HAP-1 (cell line): ENCODE measurements at regions not wholly inside any gene's neighbourhood (a gene's known extent, or its start where the extent isn't known, plus 50 kb on each side); places are given as distances from the start of the nearest gene placed in this dataset.
A peak's percentile ranks its signal among the peaks of the same experiment; 100 is the strongest.
"Not testable (repeated sequence)": the region's sequence is repeated elsewhere in the genome, so short reads cannot be mapped to it uniquely, and the experiment has no call there.

Experiments used
- DNase-seq, 2 experiments: peaks; one replicate each; pipeline ENCODE4 v3.0.0-alpha.2; 2016 to 2020; ENCODE audit warnings: low spot score in 2 of 2
- H3K27me3 ChIP-seq: fragments of 250-450 bp; sonication (Bioruptor Pico); 2 replicates; pipeline ENCODE4 v1.5.1; 2020; ENCODE audit warnings: low read depth, mild to moderate bottlenecking, moderate library complexity
- H3K36me3 ChIP-seq: fragments of 250-450 bp; sonication (Bioruptor Pico); replicated peaks from 2 replicates; pipeline ENCODE4 v1.5.1; 2020; ENCODE audit warnings: mild to moderate bottlenecking
- H3K4me1 ChIP-seq: fragments of 250-450 bp; sonication (Bioruptor Pico); 2 replicates; pipeline ENCODE4 v1.5.1; 2020; ENCODE audit warnings: mild to moderate bottlenecking
- H3K4me3 ChIP-seq: fragments of 250-450 bp; sonication (Bioruptor Pico); 2 replicates; pipeline ENCODE4 v1.5.1; 2020; ENCODE audit warnings: mild to moderate bottlenecking, moderate library complexity
- H3K9me3 ChIP-seq: fragments of 250-450 bp; sonication (Bioruptor Pico); 2 replicates; pipeline ENCODE4 v1.5.1; 2020; ENCODE audit warnings: mild to moderate bottlenecking, moderate library complexity
- in situ Hi-C: fragments of 300-500 bp; cut with MboI; formaldehyde crosslinking; loops from 3 replicates; pipeline ENCODE4 v1.14.3; 2020; ENCODE audit warnings: low sequenced_read_pairs, inconsistent platforms, mixed read lengths

- in situ Hi-C loops, result no loop called here
- H3K4me3 ChIP-seq, result no peak overlapping the region
- H3K27me3 ChIP-seq, result no peaks in the 10 kb centered on the region
- DNase-seq, result no peak
- H3K36me3 ChIP-seq, result no peaks in the 10 kb centered on the region
- H3K9me3 ChIP-seq, result no peaks in the 10 kb centered on the region
- H3K4me1 ChIP-seq, result peaks cover under 1% of the 10 kb centered on the region; the same call in 1 of the 2 replicates
Observed at GRCh38 chr9:32873553-32873952, 90.2 kb downstream of the TMEM215 start.

- no peak for DNase-seq
- peaks cover 9% of the 10 kb centered on the region for H3K4me1 ChIP-seq
- H3K36me3 ChIP-seq, result no peaks in the 10 kb centered on the region
- H3K27me3 ChIP-seq, result no peaks in the 10 kb centered on the region
- no peaks in the 10 kb centered on the region for H3K9me3 ChIP-seq
- in situ Hi-C loops, result no loop called here
- no peak overlapping the region for H3K4me3 ChIP-seq
Observed at GRCh38 chr9:32875242-32875641, 91.9 kb downstream of the TMEM215 start.

GRCh38 chr9:32875748-32876147 lies 92.4 kb downstream of the TMEM215 start:
- DNase-seq, result no peak
- Histone ChIP-seq H3K27me3 (no peaks in the 10 kb centered on the region), H3K36me3 (no peaks in the 10 kb centered on the region), H3K4me3 (no peak overlapping the region), H3K9me3 (no peaks in the 10 kb centered on the region), H3K4me1 (peaks cover 9% of the 10 kb centered on the region)
- in situ Hi-C loops, result no loop called here

- DNase-seq, result no peak
- no peaks in the 10 kb centered on the region for H3K9me3 ChIP-seq
- H3K27me3 ChIP-seq, result no peaks in the 10 kb centered on the region
- in situ Hi-C loops, result no loop called here
- no peaks in the 10 kb centered on the region for H3K36me3 ChIP-seq
- no peak overlapping the region for H3K4me3 ChIP-seq
- H3K4me1 ChIP-seq, result peaks cover 9% of the 10 kb centered on the region
Observed at GRCh38 chr9:32877103-32877502, 93.8 kb downstream of the TMEM215 start.

GRCh38 chr9:32877639-32878217 lies 94.4 kb downstream of the TMEM215 start:
- H3K9me3 ChIP-seq, result no peaks in the 10 kb centered on the region
- peaks cover 9% of the 10 kb centered on the region for H3K4me1 ChIP-seq
- no peak for DNase-seq
- H3K36me3 ChIP-seq, result no peaks in the 10 kb centered on the region
- no peak overlapping the region for H3K4me3 ChIP-seq
- no peaks in the 10 kb centered on the region for H3K27me3 ChIP-seq
- in situ Hi-C loops, result no loop called here

- H3K9me3 ChIP-seq, result no peaks in the 10 kb centered on the region
- H3K27me3 ChIP-seq, result no peaks in the 10 kb centered on the region
- peak; percentile 39 to 86 for DNase-seq
- no peak overlapping the region for H3K4me3 ChIP-seq
- peaks cover 9% of the 10 kb centered on the region for H3K4me1 ChIP-seq
- in situ Hi-C loops, result no loop called here
- H3K36me3 ChIP-seq, result no peaks in the 10 kb centered on the region
Observed at GRCh38 chr9:32879335-32879734, 96.0 kb downstream of the TMEM215 start.

- no peak for DNase-seq
Observed at GRCh38 chr9:32881948-32882347, 98.6 kb downstream of the TMEM215 start.

GRCh38 chr9:32882705-32883104 lies 99.4 kb downstream of the TMEM215 start:
- in situ Hi-C loops, result no loop called here
- H3K36me3 ChIP-seq, result no peaks in the 10 kb centered on the region
- no peaks in the 10 kb centered on the region for H3K27me3 ChIP-seq
- H3K4me3 ChIP-seq, result no peak overlapping the region
- no peak for DNase-seq
- no peaks in the 10 kb centered on the region for H3K9me3 ChIP-seq
- peaks cover 9% of the 10 kb centered on the region for H3K4me1 ChIP-seq

More at GRCh38 chr9:32881948-32882347, 98.6 kb downstream of the TMEM215 start:
- Histone ChIP-seq H3K4me3 (no peak overlapping the region), H3K9me3 (no peaks in the 10 kb centered on the region), H3K36me3 (no peaks in the 10 kb centered on the region), H3K4me1 (peaks cover 9% of the 10 kb centered on the region), H3K27me3 (no peaks in the 10 kb centered on the region)
- in situ Hi-C loops, result no loop called here

- in situ Hi-C loops, result no loop called here
- H3K4me3 ChIP-seq, result no peak overlapping the region
- H3K4me1 ChIP-seq, result no peaks in the 10 kb centered on the region; the same call in 1 of the 2 replicates
- no peak for DNase-seq
- no peaks in the 10 kb centered on the region for H3K27me3 ChIP-seq
- no peaks in the 10 kb centered on the region for H3K9me3 ChIP-seq
- no peaks in the 10 kb centered on the region for H3K36me3 ChIP-seq
Observed at GRCh38 chr9:32884482-32884881, 101.1 kb downstream of the TMEM215 start.

GRCh38 chr9:32886021-32886420 lies 102.7 kb downstream of the TMEM215 start:
- no peak overlapping the region for H3K4me3 ChIP-seq
- DNase-seq, result no peak
- in situ Hi-C loops, result no loop called here

GRCh38 chr9:32894485-32894884 lies 106.9 kb downstream of the APTX start:
- in situ Hi-C loops, H3K4me3 ChIP-seq, H3K27me3 ChIP-seq, H3K36me3 ChIP-seq, H3K9me3 ChIP-seq, H3K4me1 ChIP-seq: not testable (repeated sequence)
- DNase-seq, result peak in 1 of 2 experiments; percentile 87

More at GRCh38 chr9:32886021-32886420, 102.7 kb downstream of the TMEM215 start:
- H3K36me3 ChIP-seq, result no peaks in the 10 kb centered on the region
- no peaks in the 10 kb centered on the region for H3K27me3 ChIP-seq
- no peaks in the 10 kb centered on the region for H3K4me1 ChIP-seq
- H3K9me3 ChIP-seq, result no peaks in the 10 kb centered on the region

GRCh38 chr9:32899181-32899580 lies 102.2 kb downstream of the APTX start:
- DNase-seq, result no peak
- peaks cover 4% of the 10 kb centered on the region for H3K9me3 ChIP-seq
- in situ Hi-C loops, result no loop called here
- no peaks in the 10 kb centered on the region for H3K36me3 ChIP-seq
- peaks cover 3% of the 10 kb centered on the region; the same call in 1 of the 2 replicates for H3K27me3 ChIP-seq
- no peak overlapping the region for H3K4me3 ChIP-seq
- peaks cover 6% of the 10 kb centered on the region for H3K4me1 ChIP-seq

- peaks cover 8% of the 10 kb centered on the region for H3K4me1 ChIP-seq
- H3K9me3 ChIP-seq, result peaks cover 4% of the 10 kb centered on the region
- DNase-seq, result no peak
- no peak overlapping the region for H3K4me3 ChIP-seq
- in situ Hi-C loops, result no loop called here
- H3K36me3 ChIP-seq, result no peaks in the 10 kb centered on the region
- H3K27me3 ChIP-seq, result peaks cover 3% of the 10 kb centered on the region; the same call in 1 of the 2 replicates
Observed at GRCh38 chr9:32899761-32900160, 101.7 kb downstream of the APTX start.

- H3K9me3 ChIP-seq, result no peaks in the 10 kb centered on the region
- H3K4me3 ChIP-seq, result no peak overlapping the region
- DNase-seq, result no peak
- peaks cover 15% of the 10 kb centered on the region for H3K4me1 ChIP-seq
- peaks cover 3% of the 10 kb centered on the region; the same call in 1 of the 2 replicates for H3K27me3 ChIP-seq
- in situ Hi-C loops, result no loop called here
- H3K36me3 ChIP-seq, result no peaks in the 10 kb centered on the region
Observed at GRCh38 chr9:32906213-32906612, 95.2 kb downstream of the APTX start.

GRCh38 chr9:32915802-32916201 lies 85.6 kb downstream of the APTX start:
- no peak for DNase-seq
- H3K36me3 ChIP-seq, result no peaks in the 10 kb centered on the region
- no peaks in the 10 kb centered on the region for H3K9me3 ChIP-seq
- in situ Hi-C loops, result no loop called here
- no peaks in the 10 kb centered on the region for H3K4me1 ChIP-seq
- no peaks in the 10 kb centered on the region for H3K27me3 ChIP-seq
- H3K4me3 ChIP-seq, result no peak overlapping the region
